Urothelium cell line (cell line): ENCODE measurements at regions not wholly inside any gene's neighbourhood (a gene's known extent, or its start where the extent isn't known, plus 50 kb on each side); places are given as distances from the start of the nearest gene placed in this dataset.
"Not testable (repeated sequence)": the region's sequence is repeated elsewhere in the genome, so short reads cannot be mapped to it uniquely, and the experiment has no call there.

Source experiments
- DNase-seq: peaks from one replicate; pipeline ENCODE4 v3.0.0; 2011; ENCODE audit warnings: low spot score, mixed read lengths
- FAIRE-seq: peaks from 2 replicates; lab custom pipeline; 2011; peaks lifted over from hg19 to GRCh38; lab: Jason Lieb, UNC

DNA sequence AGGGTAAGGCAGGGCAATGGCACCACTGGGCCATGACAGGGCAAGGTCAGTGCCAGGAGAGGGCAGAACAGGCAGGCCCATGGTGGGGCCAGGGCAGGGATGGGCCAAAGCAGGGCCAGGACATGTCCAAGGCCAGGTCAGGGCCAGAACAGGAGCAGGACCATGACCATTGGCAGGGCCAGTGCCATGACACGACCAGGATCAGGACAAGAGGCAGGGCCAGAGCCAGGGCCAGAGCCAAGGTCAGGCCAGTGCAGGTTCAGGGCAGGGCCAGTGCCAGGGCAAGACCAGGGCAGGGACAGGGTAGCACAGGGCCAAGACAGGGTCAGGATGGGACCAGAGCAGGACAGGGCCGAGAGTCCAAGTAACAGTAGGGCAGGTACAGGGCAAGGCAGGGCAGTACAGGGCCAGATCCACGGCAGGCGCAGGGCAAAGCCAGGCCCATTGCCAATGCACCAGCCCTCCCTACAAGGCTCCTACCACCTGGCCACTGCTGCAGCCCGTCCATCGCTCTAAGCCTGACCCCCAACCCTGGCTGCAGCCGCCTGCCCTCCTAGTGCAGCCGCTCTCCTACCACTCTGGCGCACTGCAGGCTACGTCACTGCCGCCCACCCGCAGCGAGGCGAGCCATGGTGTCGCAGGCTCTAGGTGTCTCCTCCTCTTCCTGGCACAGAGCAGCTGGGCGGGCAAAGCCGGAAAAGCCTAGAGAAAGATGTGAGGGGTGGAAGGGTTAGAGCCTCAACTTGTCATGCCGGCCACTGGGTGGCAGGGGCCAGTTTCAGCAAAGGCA is 2876.3 kb downstream of the RPIA start:
- DNase-seq, FAIRE-seq: not testable (repeated sequence)

DNA sequence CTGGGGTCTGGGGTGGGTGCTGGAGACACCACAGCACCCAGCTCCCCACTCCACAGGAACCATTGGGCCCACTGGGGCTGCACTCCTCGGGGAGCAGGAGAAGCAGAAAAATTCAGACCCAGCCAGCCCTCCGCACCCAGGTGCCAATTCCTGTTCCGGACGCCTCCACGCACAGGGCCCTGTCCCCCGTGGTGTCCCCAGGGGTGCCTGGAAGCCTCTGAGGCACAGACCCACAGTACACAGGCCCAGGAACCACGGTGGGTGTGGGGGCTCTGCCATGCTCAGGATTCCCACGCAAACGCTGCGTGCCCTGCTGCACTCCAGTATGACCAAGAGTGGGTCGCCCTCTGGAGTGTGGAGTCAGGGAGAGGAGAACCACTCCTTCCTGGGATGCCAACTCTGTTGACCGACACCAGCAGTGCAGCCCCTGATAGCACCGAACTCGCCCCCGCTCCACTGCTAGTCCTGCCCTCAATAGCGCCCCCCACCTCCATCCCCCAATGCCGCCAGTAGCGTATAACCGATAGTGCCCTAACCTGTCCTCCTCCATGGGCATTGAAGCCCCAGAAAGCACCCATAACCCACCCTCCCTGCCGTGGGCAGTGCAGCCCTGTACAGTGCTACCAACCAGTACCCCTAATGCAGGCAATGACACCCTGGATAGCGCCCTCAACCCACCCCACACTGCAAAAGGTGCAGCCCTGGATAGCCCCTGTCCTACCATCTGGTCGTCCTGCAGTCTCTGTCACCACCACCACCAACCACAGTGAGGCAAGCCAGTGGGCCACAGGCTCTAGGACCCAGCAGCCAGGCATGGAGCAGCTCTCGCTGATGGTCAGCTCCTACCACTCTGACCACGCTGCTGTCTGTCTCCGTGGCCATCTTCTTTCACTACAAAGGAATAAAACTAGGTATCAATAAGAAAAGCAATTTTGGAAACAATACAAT is 2877.2 kb downstream of the RPIA start:
- DNase-seq, FAIRE-seq: not testable (repeated sequence)

DNA sequence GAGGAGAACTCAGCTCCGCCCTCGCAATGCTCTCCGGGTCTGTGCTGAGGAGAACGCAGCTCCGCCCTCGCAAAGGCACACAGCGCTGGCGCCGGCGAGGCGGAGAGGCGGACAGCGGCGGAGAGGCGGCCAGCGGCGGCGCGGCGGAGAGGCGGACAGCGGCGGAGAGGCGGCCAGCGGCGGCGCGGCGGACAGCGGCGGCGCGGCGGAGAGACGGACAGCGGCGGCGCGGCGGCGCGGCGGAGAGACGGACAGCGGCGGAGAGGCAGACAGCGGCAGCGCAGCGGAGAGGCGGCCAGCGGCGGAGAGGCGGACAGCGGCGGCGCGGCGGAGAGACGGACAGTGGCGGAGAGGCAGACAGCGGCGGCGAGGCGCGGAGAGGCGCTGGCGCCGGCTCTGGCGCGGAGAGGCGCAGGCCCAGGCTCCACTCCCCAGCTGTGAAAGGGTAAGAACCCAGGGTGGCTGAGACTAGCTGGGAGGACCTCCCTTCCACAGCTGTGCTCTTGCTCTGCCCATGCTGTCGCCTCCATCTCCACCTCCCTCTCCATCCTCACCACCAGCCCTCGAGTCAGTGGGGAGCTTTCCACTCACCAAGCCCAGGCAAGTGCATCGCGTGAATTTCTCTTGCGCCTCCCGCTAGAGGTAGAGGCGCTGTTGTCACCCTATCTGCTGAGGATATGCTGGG is 2879.9 kb downstream of the RPIA start:
- peak; percentile 23 for DNase-seq
- not testable (repeated sequence) for FAIRE-seq

DNA sequence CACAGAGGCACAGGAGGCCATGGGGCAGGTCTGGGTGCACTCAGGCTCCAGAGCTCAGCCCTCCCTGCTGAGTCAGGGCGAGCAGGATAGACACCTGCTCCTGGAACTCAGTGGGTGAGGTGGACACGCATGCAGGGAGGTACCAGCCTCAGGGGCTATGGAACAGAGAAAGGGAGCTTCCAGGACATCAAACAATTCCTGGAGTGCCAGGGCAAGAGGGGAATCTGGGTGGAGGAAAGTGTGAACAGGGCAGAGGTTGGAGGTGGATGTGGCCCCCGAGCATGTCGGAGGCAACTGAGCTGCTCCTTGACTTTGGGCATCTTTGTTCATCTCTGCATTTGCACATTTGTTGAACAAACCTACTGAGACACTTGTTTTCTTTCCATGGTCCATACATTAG is 2881.5 kb downstream of the RPIA start:
- FAIRE-seq, DNase-seq: not testable (repeated sequence)

DNA sequence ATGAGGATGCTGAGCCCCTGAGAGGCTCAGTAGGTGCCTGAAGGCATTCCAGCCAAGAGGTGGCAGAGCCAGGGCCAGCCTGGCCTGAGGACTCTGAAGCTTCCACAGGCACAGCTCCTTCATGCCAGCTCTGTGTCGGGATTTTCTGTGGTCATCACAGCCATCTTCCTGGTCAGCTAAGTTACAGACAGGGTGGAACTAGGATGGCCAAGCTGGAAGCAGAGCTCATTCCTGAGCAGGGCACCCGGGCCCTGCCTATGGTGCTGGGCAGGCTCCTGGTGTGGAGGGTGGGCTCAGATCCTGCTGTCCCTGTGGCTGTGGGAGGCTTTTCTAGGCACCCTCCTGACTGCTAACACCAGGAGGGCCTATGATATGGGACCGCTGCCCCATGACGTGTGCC is 2882.3 kb downstream of the RPIA start:
- FAIRE-seq, DNase-seq: not testable (repeated sequence)

DNA sequence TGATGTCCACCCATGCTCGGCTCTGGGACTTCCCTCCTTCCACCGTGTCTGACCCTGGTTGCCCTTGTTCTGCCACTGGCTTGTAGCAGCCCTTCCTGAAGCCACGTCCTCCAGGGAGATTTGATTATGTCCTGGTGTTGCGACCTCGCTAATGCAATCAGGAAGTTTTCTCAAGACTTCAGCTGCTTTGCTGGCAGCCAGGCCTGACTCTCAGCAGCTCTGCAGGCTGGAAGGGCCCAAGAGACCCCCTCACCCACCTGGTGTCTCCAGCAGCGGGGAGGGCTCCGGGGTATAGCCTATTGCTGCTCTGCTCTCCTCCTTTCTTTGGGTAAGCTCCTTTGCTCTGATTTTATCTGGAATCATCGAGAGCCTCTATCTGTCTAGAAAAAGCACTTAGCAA is 2882.8 kb downstream of the RPIA start:
- FAIRE-seq, DNase-seq: not testable (repeated sequence)

DNA sequence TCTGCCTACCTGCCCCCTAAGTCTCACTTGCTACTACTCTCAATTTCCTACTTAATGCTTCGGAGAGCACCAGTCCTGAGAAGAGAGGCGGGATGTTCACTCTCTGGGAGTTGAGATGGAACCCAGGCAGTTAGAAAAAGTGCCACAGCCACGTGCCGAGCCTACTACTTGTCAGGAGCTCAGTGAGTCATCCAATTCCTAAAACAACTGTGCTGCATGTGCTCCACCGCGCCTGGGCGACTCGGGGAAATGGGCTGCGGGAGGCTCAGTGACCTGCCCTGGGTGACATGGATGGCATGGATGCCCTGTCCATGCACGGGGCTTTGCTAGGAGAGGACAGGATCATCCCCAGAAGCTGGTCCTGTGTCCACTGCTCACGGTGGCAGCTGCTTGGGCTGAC is 2884.2 kb downstream of the RPIA start:
- not testable (repeated sequence) for FAIRE-seq, DNase-seq

DNA sequence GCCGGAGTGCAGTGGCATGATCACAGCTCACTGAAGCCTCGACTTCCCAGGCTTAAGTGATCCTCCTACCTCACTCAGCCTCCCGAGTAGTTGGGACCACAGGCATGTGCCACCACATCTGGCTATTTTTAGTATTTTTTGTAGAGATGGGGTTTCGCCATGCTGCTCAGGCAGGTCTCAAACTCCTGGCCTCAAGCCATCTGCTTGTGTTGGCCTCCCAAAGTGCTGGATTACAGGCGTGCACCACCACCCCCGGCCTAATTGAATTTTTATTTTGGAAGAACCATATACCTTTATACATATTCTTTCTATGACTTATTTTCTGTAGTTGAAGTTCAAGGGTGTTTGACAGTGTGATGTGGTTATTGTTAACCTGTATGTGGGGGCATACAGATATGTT is 2885.9 kb downstream of the RPIA start:
- DNase-seq, FAIRE-seq: not testable (repeated sequence)

DNA sequence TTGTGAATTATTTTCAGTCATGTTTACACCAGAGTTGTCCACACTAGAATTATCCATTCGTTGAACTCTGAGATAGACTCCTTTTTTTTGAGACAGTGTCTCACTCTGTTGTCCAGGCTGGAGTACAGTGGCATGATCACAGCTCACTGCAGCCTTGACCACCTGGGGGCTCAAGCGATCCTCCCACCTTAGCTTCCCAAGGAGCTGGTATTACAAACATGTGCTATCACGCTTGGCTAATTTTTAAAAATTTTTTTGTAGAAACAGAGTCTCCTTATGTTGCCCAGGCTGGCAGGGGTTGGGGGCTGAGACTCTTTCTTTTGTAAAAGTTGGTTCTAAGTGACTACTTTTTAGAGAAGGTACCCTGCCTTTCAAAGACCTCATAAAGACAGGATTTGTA is 2887.2 kb downstream of the RPIA start:
- not testable (repeated sequence) for DNase-seq, FAIRE-seq

DNA sequence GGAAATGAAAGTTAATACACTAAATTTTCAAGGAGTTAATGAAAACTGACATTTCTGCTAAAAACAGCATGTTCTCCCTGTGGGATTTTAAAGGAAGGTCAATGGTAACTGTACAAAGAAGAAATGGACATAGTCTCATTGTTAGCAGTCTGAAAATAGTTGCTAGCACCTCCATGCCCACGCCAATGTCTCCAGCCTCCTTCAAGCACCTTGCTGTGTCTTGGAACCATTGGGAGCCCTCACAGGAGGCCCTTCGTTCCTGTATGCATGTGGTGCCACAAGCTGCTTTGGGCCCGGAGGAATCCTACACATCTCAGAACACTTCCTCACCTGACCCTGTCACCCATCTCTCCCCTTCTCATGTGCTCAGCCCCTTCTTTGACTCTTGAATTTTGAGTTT is 2888.1 kb downstream of the RPIA start:
- not testable (repeated sequence) for FAIRE-seq, DNase-seq

DNA sequence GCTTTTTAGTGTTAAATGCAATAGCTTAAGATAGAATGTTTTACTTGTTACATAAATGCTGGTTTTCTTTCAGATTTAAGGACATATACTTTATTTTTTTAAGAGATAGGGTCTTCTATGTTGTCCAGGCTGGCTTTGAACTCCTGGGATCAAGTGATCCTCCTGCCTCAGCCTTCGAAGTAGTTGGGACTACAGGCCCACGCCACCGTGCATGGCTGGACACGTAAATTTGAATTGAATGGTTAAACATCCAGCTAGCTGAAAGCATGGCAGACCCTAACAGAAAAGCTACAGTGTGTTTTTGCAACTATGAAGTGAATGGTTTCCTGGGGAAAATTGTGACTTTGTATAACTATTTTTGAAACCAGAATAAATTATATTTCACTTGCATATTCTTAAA is 2888.6 kb downstream of the RPIA start:
- FAIRE-seq = not testable (repeated sequence)

DNA sequence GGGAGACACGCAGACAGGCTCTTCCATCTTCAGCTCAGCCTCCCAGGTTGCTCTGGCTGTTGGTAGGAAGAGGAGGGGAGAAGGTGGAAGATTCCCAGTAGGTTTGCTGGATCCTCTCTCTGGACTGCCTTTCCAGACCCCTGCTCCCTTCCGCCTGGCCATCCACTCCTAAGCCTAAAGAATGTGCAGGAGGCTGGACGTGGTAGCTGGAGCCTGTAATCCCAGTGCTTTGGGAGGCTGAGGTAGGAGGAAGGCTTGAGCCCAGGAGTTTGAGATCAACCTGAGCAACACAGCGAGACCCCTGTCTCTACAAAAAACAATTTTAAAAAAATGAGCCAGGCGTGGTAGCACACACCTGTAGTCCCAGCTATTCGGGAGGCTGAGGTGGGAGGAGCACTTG is 2895.6 kb downstream of the RPIA start:
- FAIRE-seq, DNase-seq: not testable (repeated sequence)

More for the DNA sequence above, 2888.6 kb downstream of the RPIA start:
- not testable (repeated sequence) for DNase-seq

DNA sequence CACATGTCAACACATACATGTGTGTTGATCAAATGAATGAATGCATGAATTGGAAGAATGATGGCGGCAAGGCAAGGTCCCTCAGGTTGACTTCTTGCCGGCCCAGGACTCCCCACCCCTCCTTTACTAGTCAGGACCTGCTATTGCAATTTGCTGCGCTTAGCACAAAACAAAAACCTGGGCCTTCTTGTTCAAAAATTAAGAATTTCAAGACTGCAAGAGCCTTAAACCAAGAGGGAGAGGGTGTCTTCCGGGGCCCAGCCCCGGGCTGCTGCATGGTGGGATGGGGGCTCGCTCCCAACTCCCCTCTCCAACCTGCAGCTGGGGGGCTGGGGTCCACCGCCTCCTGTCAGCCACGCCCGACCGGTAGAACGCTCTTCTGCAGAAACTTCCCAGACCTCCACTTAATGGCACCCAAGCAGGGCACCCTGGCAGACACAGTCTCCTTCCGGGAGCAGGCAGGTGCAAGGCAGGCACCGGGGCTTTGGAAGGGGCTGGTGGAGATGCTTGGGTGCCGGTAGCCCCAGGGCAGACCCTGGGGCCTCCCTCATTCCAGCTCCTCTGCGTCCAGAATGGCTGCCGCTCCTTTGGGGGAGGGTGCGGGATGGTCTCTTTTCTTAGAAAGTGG is 2896.5 kb downstream of the RPIA start:
- not testable (repeated sequence) for FAIRE-seq, DNase-seq

DNA sequence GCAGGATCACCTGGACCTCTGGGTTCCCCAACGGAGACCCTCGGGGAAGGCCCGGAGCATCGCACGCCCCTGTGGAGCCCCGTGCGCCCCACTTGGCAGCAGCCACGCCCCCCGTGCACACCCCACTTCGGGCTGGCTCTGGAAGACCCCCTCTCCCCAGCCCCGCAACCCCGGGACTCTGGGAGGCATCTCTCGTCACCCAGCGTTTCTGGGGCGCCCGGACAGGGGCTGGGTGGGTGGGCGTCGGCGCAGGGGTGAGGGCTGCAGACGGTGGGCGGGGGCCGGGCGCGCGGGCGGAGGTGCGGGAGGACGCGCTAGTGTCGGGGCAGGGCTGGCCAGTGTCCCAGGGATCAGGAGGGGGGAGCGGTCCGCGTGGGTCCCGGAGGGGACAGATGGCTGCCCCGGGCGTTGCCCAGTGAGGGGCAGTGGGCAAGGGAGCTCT is 2897.3 kb downstream of the RPIA start:
- FAIRE-seq, DNase-seq: not testable (repeated sequence)

DNA sequence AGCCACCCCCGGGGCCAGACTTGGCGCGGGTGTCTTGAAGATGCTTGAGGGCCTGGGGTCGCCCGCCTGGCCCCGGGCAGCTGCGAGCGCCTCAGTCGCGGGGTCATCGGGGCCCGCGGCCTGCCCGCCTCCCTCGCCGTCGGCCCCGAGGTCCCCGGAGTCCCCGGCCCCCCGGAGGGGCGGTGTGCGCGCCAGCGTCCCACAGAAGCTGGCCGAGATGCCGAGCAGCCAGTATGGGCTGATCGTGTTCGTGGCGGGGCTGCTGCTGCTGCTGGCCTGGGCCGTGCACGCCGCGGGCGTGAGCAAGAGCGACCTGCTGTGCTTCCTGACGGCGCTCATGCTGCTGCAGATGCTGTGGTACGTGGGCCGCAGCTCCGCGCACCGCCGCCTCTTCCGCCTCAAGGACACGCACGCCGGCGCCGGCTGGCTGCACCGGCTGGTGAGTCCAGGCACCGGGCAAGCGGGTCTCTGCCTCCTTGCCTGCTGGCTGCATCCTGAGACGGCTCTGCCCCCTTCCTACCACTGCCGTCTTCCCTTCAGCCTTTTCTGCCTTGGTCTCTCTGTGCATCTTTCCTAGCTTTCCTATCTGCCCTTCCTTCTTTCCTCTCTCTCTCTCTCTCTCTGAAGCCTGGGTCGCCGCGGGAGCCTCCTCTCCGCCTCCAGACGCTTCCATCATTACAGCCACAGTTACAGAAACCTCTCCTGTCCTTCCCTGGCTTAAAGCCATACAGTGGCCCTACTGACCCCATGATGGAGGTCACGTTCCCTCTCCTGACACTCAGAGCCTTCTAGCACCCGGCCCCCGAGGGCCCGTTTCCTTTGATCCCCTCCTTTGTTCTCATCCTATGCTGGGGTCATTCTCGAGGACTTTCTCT is 2898.2 kb downstream of the RPIA start:
- not testable (repeated sequence) for DNase-seq
- FAIRE-seq = peak; percentile 32

DNA sequence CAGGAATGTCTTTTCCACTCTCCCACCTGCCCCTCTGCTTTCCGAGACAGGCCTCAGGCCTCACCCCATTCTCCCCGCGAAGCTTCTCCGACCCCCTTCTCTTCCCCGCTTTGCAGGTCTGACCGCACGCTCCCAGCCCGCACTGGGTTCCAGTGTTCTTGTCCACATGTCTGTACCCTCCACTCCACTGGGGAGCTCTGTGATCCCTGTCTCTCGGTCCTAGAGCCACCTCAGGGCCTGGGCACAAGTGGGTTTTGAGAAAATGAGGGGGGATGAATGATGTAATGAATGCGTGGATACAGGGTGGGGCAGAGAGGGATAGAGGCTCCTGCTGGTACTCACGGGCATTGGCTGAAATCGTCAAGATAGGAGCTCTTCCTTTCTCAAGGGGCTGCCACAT is 2898.9 kb downstream of the RPIA start:
- not testable (repeated sequence) for DNase-seq

DNA sequence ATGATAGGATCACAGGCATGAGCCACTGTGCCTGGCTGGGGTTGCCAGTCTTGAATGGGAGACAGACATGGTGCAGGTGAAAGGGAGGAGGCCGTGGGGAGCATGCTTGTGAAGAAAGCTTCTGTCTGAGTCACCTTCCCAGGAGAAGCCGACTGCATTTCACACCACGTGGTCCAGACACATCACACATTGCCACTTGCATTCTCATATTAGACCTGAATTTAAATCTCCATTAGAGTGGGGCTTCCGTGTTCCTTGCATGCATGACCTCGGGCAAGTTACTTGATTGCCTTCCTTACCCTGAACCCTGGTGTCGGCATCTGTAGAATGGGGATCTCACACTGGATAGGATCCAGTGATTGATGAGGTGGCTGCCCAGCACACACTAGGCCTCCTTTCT is 2899.6 kb downstream of the RPIA start:
- not testable (repeated sequence) for DNase-seq

More for the DNA sequence above, 2898.9 kb downstream of the RPIA start:
- not testable (repeated sequence) for FAIRE-seq

DNA sequence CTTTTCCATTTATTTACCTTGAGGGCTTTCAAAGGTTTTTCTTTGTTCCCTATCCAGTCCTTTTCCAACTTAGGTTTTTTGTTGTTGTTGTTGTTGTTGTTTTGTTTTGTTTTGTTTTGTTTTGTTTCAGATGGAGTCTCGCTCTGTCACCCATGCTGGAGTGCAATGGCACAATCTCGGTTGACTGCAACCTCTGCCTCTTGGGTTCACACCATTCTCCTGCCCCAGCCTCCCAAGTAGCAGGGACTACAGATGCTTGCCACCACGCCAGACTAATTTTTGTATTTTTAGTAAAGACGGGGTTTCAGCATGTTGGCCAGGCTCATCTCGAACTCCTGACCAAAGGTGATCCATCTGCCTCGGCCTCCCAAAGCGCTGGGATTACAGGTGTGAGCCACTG is 2906.0 kb downstream of the RPIA start:
- FAIRE-seq, DNase-seq: not testable (repeated sequence)

More for the DNA sequence above, 2899.6 kb downstream of the RPIA start:
- peak; percentile 9 for FAIRE-seq

DNA sequence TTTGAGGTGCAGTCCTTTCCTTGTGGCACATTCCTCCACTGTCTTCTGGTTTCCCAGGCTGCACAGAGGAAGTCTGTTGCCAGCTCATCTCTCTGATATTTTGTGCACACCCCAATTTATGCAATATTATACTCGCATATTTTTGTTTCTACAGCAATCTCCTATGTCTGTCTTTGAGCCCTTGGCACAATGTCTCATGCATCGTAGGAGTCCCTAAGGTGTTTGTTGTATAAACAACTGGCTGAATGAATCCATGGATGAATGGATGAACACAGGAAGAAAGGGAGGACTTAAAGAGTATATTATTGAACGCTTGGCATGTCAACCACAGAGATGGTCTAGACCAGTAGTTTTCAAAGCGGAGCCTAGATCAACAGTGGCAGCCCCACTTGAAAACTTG is 2907.0 kb downstream of the RPIA start:
- FAIRE-seq, DNase-seq: not testable (repeated sequence)
